Activated effector memory CD4-positive, alpha-beta T cell treated with anti-CD3 and anti-CD28 coated beads, Interleukin-2, amount 50 U/mL, for 16 hours (primary cell): ENCODE measurements at regions not wholly inside any gene's neighbourhood (a gene's known extent, or its start where the extent isn't known, plus 50 kb on each side); places are given as distances from the start of the nearest gene placed in this dataset.
"Not testable (repeated sequence)": the region's sequence is repeated elsewhere in the genome, so short reads cannot be mapped to it uniquely, and the experiment has no call there.

Experiments
- DNase-seq: peaks from one replicate; pipeline ENCODE4 v3.0.0-alpha.2; 2020

- no peak for DNase-seq
Observed at GRCh38 chr2:118372886-118373830, 284.9 kb downstream of the INSIG2 start.

- DNase-seq = no peak
Observed at GRCh38 chr2:118371515-118371914, 283.2 kb downstream of the INSIG2 start.

GRCh38 chr2:118369521-118369920 is 281.2 kb downstream of the INSIG2 start:
- DNase-seq = not testable (repeated sequence)

- no peak for DNase-seq
Observed at GRCh38 chr2:118363604-118364003, 275.3 kb downstream of the INSIG2 start.

- no peak for DNase-seq
Observed at GRCh38 chr2:118356051-118356450, 267.8 kb downstream of the INSIG2 start.

GRCh38 chr2:118351796-118352195 is 263.5 kb downstream of the INSIG2 start:
- no peak for DNase-seq

- DNase-seq = no peak
Observed at GRCh38 chr2:118350621-118351020, 262.4 kb downstream of the INSIG2 start.

GRCh38 chr2:118349365-118349764 is 261.1 kb downstream of the INSIG2 start:
- no peak for DNase-seq

- no peak for DNase-seq
Observed at GRCh38 chr2:118348380-118349034, 260.2 kb downstream of the INSIG2 start.

GRCh38 chr2:118345465-118345864 is 257.2 kb downstream of the INSIG2 start:
- no peak for DNase-seq

- no peak for DNase-seq
Observed at GRCh38 chr2:118340103-118340502, 251.8 kb downstream of the INSIG2 start.

- no peak for DNase-seq
Observed at GRCh38 chr2:118339386-118339785, 251.1 kb downstream of the INSIG2 start.

- no peak for DNase-seq
Observed at GRCh38 chr2:118333664-118334063, 245.4 kb downstream of the INSIG2 start.

GRCh38 chr2:118325321-118325955 is 237.2 kb downstream of the INSIG2 start:
- no peak for DNase-seq

GRCh38 chr2:118322406-118322805 is 234.1 kb downstream of the INSIG2 start:
- DNase-seq = no peak

- no peak for DNase-seq
Observed at GRCh38 chr2:118321432-118322105, 233.3 kb downstream of the INSIG2 start.

GRCh38 chr2:118320658-118321057 is 232.4 kb downstream of the INSIG2 start:
- no peak for DNase-seq

- no peak for DNase-seq
Observed at GRCh38 chr2:118320196-118320595, 231.9 kb downstream of the INSIG2 start.

GRCh38 chr2:118319271-118319684 is 231.0 kb downstream of the INSIG2 start:
- no peak for DNase-seq

GRCh38 chr2:118315606-118316005 is 227.3 kb downstream of the INSIG2 start:
- DNase-seq = no peak

GRCh38 chr2:118312969-118313756 is 224.9 kb downstream of the INSIG2 start:
- DNase-seq = no peak
